Epithelial cell of prostate (primary cell): ENCODE measurements at regions not wholly inside any gene's neighbourhood (a gene's known extent, or its start where the extent isn't known, plus 50 kb on each side); places are given as distances from the start of the nearest gene placed in this dataset.
"Not testable (repeated sequence)": the region's sequence is repeated elsewhere in the genome, so short reads cannot be mapped to it uniquely, and the experiment has no call there.

ENCODE experiments used
- DNase-seq: peaks from one replicate; pipeline ENCODE4 v3.0.0-alpha.2; 2011; ENCODE audit warnings: low read depth, low spot score
- H3K27ac ChIP-seq: fragments of 450-650 bp; 2 replicates; pipeline ENCODE4 v1.5.1; 2017; ENCODE audit warnings: mild to moderate bottlenecking

DNA sequence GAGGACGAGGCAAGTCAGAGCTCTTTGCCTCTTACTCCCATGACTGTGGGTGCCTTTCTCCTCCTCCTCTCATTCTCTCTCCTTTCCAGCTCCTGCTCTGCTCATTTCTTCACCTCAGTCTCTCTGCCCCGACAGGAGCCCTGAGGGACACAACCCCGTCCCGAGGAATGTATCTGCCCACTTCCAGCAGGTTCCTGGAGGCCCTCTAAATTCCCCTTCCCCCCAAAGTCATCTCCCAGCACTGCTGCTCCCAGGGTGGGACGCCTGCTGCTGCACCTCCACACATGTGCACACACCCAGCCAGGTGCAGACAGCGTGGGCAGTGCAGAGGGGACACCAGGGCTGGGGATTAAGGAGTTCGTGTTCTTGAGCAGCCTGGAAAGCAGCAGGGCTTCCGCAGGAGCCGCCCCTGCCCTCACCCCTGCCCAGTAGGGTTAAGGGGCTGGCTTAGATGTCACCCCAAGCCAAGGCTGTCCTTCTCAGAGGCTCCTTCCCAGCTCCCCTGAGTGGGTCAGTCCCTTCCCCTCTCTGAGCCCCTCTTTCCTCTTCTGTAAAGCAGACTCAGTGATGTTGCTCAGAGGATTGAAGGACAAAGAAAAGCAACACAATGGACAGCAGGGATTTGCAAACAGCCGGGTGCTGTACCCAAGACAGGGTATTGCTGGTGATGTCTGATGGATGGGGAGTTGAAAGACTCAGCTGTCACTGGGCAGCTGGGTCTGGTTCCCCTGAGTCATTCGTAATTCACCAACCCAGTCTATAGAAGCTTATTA is 346.0 kb downstream of the MATN1 start:
- H3K27ac ChIP-seq, result no peak overlapping the region
- DNase-seq, result no peak

DNA sequence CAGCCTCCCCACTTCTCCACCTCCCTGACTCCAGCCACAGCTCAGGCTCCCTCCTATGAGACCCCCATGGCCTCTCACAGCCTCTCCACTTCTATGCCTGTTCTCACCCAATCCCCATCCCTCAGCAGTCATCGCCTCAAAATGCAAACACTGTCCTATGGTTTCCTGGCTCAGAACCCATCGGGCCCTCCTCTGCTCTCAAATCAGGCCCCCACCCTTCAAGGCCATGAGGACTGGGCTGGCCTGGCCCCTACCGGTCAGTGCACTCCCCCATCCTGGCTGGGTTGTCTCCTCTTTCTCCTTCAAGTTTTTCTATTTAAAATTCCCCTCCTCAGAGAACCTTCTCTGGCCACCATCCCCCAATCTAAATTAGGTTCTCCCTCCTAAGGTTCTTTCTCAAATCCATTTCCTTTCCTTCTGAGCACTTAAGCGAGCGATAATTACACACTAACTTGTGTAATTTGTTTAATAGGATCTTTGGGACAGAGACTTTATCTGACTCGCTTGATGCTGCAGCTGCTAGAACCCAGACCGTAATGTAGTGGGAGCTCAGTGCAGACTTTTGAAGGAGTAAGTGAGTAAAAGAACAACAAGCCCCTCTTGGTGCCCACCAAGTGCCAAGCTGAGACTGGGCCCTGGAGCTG is 347.2 kb downstream of the MATN1 start:
- no peak overlapping the region for H3K27ac ChIP-seq
- no peak for DNase-seq

DNA sequence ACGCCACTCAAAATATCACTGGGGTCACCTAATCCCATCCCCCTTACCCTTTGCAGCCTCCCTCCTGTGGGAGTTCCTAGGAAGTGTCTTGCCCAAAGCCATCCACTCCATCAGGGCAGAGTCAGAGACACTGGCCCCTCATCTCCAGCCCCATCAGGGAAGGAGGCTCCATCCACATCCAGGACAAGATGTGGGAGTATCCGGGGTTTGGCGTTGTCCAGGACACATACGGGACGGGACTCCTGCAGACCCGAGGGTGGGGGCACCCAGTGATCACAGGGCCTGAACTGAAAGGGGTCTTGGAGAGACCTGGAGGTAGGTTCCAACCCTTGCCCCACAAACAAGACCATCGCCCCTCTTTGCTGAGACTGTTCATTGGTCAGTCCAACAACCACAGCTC is 348.2 kb downstream of the MATN1 start:
- H3K27ac ChIP-seq, result no peak overlapping the region
- no peak for DNase-seq

DNA sequence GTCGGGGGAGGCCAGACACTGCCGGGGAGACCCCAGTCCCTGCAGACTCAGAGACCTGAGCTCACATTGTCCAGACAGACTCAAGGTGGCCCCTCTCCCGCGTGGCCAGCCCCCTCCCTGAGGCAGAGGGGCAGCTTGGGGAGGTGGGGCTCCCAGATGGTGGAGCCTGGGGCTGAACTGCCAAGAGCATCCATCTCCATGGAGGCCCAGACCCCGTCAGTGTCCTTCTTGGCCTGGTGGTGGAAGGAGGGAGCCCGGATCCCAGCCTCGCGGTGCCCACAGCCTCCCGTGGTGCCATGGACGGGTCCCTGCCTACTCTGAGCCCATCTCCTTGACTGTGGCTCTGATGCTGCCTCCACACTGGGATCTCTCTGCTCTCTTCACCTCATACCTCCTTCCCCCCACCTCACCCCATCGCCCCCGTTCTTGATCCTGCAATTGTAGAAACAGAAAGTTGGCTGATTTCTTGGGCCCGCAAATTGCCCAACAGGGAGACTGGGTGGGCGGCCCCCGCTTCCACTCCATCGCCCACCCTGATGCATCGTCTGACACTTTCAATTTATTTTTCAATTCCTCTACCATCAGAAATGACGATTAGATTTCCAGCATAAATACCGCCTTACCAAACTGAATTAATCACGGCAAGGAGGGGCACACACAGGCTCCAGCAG is 348.9 kb downstream of the MATN1 start:
- no peak overlapping the region for H3K27ac ChIP-seq
- DNase-seq, result no peak

DNA sequence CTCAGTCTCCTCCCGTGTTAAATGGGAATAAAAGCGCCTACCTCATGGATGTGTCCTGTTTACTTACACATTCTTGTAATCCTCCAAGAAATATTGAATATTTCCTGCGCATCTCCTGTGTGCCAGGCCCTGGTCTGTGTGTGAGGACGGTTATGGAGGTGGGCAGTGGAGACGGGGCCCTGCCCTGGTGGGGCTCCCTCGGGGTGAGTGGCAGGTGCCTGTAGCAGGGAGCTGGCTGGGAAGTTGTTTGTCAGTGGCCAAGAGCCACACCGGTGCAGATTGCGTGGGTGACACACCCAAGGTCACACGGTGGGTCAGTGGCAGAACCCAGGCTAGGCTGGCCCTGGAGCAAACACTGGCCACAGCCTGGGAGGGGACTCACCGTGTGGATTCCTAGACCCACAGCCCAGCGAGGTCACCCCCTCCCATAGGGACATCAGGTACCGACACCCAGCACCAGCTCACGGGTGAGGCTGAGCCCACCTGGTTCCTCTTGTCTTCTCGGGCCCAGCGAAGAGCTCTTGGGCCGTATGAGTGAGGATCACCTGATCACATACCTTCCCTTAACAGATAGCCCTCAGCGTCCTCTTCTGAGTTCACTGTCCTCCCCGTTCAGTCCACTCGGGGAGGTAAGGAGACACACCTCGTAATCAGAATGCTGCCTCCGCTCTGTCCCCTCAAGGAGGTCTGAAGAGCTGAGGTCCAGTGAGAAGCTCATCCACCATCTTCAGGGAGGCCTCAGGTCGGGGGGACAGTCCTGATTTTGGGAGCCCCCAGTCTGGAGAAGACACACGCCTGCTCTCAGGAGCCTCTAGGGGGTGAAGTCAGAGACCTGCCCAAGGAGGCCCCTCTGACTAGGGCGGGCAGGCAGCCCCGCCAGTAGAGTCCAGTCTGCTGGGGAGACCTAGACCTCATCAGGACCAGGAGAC is 349.6 kb downstream of the MATN1 start:
- no peak for DNase-seq
- no peak overlapping the region for H3K27ac ChIP-seq

DNA sequence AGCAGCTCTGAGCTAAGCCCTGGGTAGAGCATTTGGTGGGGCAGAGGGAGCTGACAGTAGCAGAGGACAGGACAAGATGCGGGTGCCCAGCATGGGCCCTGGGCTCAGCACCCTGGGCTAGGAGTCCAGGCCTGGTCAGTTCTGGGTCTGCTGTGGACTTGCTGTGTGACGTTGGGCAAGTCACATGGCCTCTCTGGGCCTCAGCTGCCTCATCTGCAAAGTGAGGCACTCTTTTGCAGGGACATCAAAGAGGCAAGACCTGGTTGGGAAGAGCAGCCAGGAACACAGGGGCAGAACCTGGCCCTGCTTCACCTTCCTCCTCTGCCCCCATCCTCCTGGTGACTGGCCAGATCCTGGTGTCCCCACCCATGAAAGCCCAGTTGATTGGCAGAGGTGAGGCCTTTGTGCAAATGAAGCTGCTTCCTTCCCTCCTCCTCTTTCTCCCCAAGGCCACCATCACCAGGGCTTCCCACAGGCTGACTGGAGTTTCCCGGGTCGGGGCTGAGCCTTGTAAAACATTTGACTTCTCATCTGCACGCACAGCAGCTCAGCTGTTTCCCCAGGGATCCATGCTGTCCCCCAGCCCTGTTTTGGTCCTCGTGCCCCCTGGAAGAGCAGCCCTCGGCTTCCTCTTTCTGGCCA is 350.5 kb downstream of the MATN1 start:
- no peak overlapping the region for H3K27ac ChIP-seq
- no peak for DNase-seq

DNA sequence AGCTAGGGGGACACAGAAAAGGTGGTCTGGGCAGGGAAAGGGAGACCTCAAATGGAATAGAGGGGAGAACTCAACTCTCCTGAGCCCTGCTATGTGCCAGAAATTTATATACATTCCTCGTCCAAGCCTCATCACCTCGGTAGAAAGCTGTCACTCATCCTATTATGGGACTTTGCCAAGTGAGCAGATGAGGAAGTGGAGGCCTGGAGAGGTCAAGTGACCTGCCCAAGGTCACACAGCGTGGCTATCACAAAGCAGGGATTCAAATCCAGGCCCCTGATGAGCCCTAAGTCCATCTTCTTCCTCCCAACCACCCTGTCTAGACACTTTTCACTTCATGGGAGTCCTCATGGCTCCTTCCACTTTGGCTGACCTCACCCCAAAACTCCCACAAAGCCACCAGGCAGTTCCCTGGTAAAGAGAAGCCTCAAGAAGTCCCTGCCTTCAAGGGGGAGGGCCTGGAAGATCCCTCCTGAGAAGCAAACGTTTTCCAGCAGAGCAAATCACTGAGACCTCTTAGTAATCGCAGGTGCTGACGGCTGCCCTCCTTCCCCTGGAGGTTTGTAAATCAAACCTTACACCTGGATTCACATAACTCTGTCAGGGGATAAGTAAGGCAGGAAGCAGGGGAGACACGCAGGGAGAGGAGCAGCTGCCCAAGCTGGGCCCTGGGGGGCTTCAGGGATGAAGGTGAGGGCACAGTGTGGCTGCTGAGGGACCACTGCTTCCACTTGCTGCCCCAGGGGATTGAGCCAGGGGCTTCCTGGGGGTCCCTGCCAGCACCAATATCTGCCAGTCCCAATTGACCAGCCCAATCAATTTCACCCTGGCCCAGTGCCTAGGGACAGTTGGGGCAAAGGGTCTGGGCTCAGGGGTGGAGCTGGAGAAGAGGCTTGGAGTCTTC is 351.2 kb downstream of the MATN1 start:
- H3K27ac ChIP-seq, result no peak overlapping the region
- no peak for DNase-seq

DNA sequence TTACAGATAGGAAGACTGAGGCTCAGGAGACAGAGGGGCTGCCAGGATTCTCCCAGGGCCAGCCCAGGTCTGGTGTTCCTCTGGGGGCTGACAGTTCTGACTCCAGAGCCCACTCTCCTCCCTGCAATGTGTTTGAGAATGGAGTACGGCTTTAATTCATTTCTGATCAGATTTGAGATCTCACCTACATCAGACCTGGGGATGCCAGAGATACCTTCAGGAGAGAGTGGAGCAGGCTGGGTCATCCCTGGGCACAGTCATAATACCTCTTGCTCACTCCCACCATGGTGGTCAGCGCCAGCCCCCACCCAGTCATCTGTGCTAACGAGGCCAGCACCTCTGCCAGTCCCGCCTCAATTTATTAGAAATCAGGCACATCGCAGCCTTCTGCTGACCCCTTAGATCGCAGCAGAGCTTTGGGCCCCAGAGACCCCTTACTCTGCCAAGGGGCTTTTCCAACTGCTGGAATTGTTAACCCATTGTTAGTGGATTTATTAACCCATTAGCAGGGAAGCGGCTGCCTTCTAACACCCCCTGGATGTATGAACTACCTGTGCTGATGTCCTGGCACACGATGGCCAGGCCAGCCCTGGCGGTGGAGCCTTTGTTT is 352.1 kb downstream of the MATN1 start:
- no peak overlapping the region for H3K27ac ChIP-seq
- no peak for DNase-seq

DNA sequence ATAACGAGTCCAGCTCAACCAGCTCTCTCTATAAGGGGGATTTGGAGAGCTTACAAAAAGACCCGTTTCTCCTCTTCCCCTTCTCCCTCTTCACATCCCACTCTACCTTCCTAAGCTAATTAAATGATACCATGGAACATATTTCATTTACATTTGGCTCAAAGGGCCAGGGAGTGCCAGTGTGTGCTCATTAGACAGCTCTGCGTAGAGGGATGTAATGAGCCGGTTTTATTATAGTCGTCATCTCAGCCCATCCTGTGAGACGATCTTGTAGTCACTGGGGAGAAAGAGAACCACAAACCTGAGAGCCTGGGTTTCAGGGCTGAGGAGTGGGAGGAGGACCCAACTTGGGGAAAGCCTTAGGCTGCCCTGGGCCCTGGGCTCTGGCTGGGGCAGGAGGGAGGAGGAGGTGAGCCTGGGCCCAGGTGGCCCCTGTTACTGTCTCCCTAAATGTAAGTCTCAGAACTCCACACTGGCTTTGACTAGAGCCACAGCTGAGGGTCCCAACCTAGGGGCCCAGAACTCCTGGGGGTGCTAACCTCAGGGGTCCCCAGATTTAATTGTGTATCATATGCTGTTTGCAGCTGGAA is 354.6 kb downstream of the MATN1 start:
- DNase-seq, result no peak
- no peak overlapping the region for H3K27ac ChIP-seq

DNA sequence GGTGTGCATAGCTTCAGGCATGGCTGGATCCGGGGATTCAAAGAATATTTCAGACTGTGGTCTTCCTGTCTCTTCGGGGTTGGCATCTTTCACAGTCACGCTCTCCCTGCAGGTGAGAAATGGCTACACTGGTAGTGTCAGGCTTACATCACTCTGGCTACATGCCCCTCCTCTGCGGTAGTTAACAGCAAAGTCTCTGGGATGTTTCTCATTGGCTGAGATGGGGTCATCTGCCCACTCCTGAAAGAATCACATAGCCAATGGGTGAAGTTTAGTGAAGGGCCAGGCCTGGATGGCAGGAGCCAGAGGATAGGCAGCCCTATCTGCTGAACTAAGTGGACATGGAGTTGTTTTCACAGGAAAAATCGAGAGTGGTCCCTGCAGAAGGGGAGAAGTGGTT is 356.5 kb downstream of the MATN1 start:
- no peak overlapping the region for H3K27ac ChIP-seq
- no peak for DNase-seq

DNA sequence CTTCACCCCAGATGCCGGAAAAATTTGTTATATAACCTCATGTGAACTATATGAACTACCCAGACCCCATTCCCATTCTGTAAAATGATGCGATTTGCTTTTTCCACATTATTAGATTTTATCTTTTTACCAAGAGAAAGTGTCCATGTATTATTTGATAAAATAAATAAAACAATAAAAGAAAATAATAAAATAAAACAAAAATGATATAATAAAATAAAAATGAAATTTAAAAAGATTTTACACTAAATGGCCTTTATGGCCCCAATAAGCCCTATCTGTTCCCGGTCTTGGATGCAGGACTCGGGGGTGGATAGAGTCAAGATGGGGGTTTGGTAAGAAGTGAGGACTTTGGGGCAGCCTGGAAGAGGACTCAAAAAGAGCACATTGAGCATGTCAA is 357.2 kb downstream of the MATN1 start:
- no peak overlapping the region for H3K27ac ChIP-seq
- no peak for DNase-seq

DNA sequence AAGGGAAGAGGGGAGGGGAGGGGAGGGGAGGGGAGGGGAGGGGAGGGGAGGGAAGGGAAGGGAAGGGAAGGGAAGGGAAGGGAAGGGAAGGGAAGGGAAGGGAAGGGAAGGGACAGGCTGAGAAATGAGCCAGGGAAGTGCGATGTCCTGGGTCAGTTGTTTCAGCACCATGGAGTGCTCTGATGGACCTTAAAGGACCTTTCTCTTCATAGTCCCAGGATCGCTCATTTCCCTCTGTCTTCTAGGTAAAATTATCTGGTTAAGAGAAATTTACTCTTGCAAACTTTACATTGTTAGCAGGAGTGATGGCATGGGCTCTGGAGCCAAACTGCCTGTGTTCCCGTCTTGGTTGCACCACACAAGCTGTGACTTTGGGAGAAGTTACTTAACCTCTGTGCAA is 357.8 kb downstream of the MATN1 start:
- no peak for DNase-seq
- H3K27ac ChIP-seq, result no peak overlapping the region

DNA sequence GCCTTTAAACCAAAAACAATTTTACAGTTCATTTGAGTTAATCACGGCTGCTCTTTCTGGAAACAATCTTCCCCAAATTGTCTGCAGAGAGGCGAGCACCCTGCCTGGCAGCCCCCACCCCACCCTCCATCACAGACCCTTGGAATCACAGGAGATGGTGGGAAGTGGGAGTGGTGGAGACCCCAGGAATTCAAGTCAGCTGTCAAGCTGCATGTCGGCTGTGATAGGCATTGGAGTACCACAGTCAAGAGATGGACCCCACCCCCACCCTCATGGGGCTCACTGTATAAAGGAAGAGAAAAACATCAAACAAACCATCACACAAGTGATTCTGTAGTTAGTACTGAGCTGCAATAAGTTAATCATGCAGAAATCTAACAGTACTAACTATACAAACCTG is 360.4 kb downstream of the MATN1 start:
- no peak overlapping the region for H3K27ac ChIP-seq
- no peak for DNase-seq

DNA sequence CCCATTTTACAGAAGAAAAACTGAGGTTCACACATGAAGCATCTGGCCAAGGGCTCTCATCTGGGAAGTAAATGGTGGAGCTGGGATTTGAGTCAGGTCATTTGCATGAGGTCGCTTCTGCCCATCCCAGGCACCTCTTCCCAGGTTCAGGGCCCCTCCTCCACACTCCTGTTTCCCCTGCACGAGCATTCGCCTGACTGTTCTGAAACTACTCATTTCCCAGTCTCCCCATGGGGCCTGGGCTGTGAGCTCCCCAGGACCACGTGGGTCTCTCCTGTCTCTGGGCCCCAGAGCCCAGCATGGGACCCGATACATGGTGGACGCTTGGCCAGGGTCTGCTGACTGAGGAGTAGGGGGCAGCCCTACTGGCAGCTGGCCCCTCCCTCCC is 360.8 kb downstream of the MATN1 start:
- no peak for DNase-seq
- no peak overlapping the region for H3K27ac ChIP-seq

DNA sequence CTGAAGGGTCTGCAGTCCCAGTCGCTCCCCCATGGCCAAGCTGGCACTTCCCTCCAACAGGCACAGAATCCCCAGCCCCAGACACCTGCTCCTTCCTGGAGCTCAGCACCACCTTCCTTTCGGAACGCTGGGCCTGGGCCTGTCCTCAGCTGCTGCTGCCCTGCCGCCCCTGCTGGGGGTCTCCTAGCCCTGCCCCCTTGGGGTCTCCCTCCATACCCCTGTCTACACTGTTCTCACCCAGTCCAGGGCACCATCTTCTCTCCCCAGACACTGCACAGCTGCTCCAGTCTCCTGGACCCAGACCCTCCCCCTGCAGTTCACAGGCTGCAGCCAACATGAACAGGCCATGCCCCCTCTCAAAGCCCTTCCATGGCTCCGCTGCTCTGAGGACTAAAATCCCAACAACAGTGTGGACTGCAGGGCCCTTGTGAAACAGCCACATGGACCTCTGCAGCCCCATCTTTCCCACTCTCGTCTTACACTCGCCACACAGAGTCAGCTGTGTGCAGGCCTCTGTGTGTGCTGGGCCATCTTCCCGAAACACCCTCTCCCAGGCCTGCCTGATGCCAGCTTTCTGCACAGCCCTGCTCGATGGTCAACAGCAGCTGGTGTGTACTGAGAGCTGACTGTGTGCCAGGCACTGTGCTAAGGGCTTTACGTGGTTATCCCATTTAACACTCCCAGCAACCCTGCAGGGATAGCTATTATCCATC is 361.3 kb downstream of the MATN1 start:
- not testable (repeated sequence) for H3K27ac ChIP-seq, DNase-seq

DNA sequence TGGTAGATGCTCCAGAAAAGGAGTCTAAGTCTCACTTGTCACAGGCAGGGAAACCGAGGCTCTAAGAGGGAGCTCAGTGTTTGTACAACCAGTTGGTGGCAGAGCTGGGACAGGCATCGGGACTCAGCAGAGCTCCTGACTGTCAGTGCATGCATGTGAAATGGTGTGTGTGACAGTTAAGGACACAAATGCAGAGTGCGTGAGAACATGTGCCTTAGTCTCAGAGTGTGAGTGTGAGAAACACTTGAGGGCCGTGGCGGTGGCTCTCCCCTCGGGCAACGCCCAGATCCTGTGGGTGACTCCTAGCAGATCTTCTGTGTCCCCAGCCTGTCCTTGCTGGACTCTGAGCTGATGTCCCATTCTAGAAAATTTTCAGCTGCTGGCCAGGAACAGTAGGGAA is 362.6 kb downstream of the MATN1 start:
- DNase-seq, result no peak
- H3K27ac ChIP-seq, result no peak overlapping the region

DNA sequence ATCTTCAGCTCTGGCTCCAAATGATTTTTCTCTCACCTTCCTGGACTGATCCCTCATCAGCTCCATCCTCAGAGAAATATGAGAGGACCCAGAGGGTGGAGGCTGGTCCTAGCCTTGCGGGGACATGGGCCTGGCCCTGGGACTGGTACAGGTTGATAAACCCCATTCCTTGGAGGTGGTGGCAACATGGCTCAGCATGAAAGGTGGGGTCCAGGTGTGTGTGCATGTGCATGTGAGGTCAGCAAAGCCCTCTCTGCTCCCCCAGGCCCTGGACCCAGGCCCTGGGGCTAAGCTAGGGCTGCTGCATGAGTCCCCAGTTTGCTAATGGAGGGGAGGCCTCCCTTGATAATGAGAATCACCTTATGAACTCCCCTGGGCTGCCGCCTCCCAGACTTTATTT is 363.1 kb downstream of the MATN1 start:
- DNase-seq, result no peak
- no peak overlapping the region for H3K27ac ChIP-seq
